Small intestine (tissue), 7 donors: ENCODE measurements at regions not wholly inside any gene's neighbourhood (a gene's known extent, or its start where the extent isn't known, plus 50 kb on each side); places are given as distances from the start of the nearest gene placed in this dataset.

Experiments used
- DNase-seq, 2 donors: peaks; one replicate each; pipeline versions ENCODE4 v3.0.0 to v3.0.0-alpha.2; 2013
- FAIRE-seq: peaks from 2 replicates; lab custom pipeline; 2012; peaks lifted over from hg19 to GRCh38; lab: Jason Lieb, UNC
- H3K27ac ChIP-seq, 3 donors: one replicate each; pipeline ENCODE4 v1.5.1; 2013; ENCODE audit warnings: low read length in 2 of 3, mild to moderate bottlenecking in 2 of 3, control low read depth in 1 of 3, inconsistent platforms in 1 of 3, low read depth in 1 of 3, moderate library complexity in 1 of 3
- H3K27me3 ChIP-seq, 3 donors: one replicate each; pipeline ENCODE4 v1.6.1; 2013; ENCODE audit warnings: low read length in 3 of 3, inconsistent platforms in 1 of 3; ENCODE audit not compliant: control insufficient read depth in 3 of 3, insufficient read depth in 3 of 3
- H3K36me3 ChIP-seq, 3 donors: one replicate each; pipeline ENCODE4 v1.6.1; 2013; ENCODE audit warnings: low read length in 3 of 3, inconsistent platforms in 1 of 3, low read depth in 1 of 3, mild to moderate bottlenecking in 1 of 3, moderate library complexity in 1 of 3; ENCODE audit not compliant: control insufficient read depth in 3 of 3, insufficient read depth in 2 of 3
- H3K4me1 ChIP-seq, 3 donors: one replicate each; pipeline ENCODE4 v1.6.1; 2013; ENCODE audit warnings: low read length in 2 of 3, inconsistent platforms in 1 of 3, low read depth in 1 of 3, mild to moderate bottlenecking in 1 of 3, moderate library complexity in 1 of 3; ENCODE audit not compliant: control insufficient read depth in 3 of 3, insufficient read depth in 2 of 3
- H3K4me3 ChIP-seq, 3 donors: one replicate each; pipeline ENCODE4 v1.5.1; 2013; ENCODE audit warnings: low read length in 3 of 3, control low read depth in 1 of 3, inconsistent platforms in 1 of 3, low read depth in 1 of 3, mild to moderate bottlenecking in 1 of 3, moderate library complexity in 1 of 3
- H3K9me3 ChIP-seq, 2 donors: one replicate each; pipeline ENCODE4 v1.6.1; 2013; ENCODE audit warnings: low read depth in 1 of 2, low read length in 1 of 2; ENCODE audit not compliant: control insufficient read depth in 2 of 2, insufficient read depth in 1 of 2
- WGBS, 3 donors: extraction: QIAGEN DNeasy Blood & Tissue Kit; methylation state at CpG; one replicate each; pipeline ENCODE4 v1.1.7; 2013; 5-methylcytosine and 5-hydroxymethylcytosine counted together
- donor health status: healthy with polysubstance abuse.
- donor health status: control.
- donor health status: control.
- donor health status: Bipolar disorder and iron deficiency.
- donor health status: healthy.

GRCh38 chr12:53827306-53827705, 75.5 kb upstream of the CISTR start:
- no peak overlapping the region for H3K27ac ChIP-seq
- no peaks in the 10 kb centered on the region for H3K9me3 ChIP-seq
- peaks cover 0 to 10% (median 4%) of the 10 kb centered on the region in 3 donors for H3K27me3 ChIP-seq
- FAIRE-seq, result no peak
- no peaks in the 10 kb centered on the region for H3K4me1 ChIP-seq
- H3K4me3 ChIP-seq, result no peak overlapping the region
- H3K36me3 ChIP-seq, result no peaks in the 10 kb centered on the region
- no peak for DNase-seq

- 11 to 70% (median 55%) methylated on average over 2 of the region's 2 CpGs for WGBS, 3 donors
- H3K4me3 ChIP-seq, result no peak overlapping the region
- H3K27ac ChIP-seq, result no peak overlapping the region
- H3K9me3 ChIP-seq, result no peaks in the 10 kb centered on the region
- H3K4me1 ChIP-seq, result no peaks in the 10 kb centered on the region
- DNase-seq (peak in 1 of 2 donors; percentile 4), FAIRE-seq (no peak)
- H3K36me3 ChIP-seq, result no peaks in the 10 kb centered on the region
- H3K27me3 ChIP-seq, result peaks cover 0 to 17% (median 4%) of the 10 kb centered on the region in 3 donors
These were observed 76.8 kb upstream of the CISTR start for GRCh38 chr12:53828598-53828997.

GRCh38 chr12:53829130-53829819, 77.5 kb upstream of the CISTR start:
- FAIRE-seq, result no peak

GRCh38 chr12:53830631-53831030, 78.9 kb upstream of the CISTR start:
- Histone ChIP-seq H3K4me1 (no peaks in the 10 kb centered on the region), H3K4me3 (no peak overlapping the region), H3K27ac (no peak overlapping the region), H3K9me3 (no peaks in the 10 kb centered on the region), H3K36me3 (no peaks in the 10 kb centered on the region), H3K27me3 (peaks cover 0 to 19% (median 3%) of the 10 kb centered on the region in 3 donors)
- DNase-seq (no peak), FAIRE-seq (no peak)
- 85 to 87% (median 87%) methylated on average over 5 of the region's 5 CpGs for WGBS, 3 donors

More at GRCh38 chr12:53829130-53829819, 77.5 kb upstream of the CISTR start:
- Histone ChIP-seq H3K27ac (no peak overlapping the region), H3K36me3 (no peaks in the 10 kb centered on the region), H3K4me3 (no peak overlapping the region), H3K4me1 (no peaks in the 10 kb centered on the region), H3K27me3 (peaks cover 0 to 14% (median 7%) of the 10 kb centered on the region in 3 donors), H3K9me3 (no peaks in the 10 kb centered on the region)
- no peak for DNase-seq
- WGBS, 3 donors, result 49 to 53% (median 52%) methylated on average over 3 of the region's 3 CpGs

DNA sequence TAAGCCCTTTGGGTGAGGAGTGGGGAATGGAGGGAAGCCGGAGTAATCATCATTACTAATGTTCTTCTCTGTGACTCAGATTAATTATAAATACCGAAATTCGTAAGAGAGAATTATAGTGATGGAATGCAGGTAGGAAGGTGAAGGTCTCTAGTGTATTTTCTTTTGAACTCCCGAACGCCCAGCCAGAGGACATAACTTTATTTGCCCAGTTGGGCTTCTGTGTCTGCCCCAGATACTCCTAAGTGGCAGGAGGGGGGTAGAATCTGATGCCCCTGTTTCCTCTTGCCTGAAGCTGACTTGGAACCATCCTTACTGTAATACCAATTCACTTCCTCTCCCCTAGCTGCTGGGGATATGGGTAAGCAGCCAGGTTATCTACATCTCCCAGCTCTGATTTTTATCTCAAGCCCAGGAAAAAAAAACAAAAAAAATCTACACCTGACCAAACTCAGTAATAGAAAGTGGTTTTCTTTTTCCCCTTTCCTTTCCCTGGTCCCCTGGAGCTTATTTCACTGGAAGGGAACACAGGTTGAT, 84.4 kb upstream of the CISTR start:
- Histone ChIP-seq H3K4me1 (no peaks in the 10 kb centered on the region), H3K4me3 (no peak overlapping the region), H3K27me3 (peaks cover 0 to 42% (median 7%) of the 10 kb centered on the region in 3 donors), H3K36me3 (no peaks in the 10 kb centered on the region), H3K27ac (no peak overlapping the region), H3K9me3 (no peaks in the 10 kb centered on the region)
- DNase-seq, result no peak
- WGBS, 3 donors, result 59 to 76% (median 68%) methylated on average over 5 of the region's 5 CpGs
- FAIRE-seq, result no peak

DNA sequence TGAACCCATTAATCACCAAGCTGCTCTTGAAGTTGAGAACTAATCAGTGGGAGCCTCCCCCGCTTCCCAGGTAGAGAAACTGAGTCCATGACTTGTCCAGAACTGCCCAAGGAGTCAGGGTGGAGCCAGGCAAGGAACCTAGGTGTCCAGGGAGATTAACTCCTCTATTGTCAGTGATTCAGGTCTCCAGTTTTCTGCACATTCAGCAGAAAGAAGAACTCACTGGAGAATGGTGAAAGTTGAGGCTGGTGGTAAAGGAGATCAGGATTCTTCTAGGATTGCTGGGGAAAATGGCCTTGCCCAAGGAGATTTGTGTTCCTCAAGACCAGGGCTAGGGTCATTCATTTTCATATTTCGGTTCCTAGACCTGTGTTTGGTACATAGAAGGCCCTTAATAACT, 87.2 kb upstream of the CISTR start:
- no peaks in the 10 kb centered on the region for H3K36me3 ChIP-seq

DNA sequence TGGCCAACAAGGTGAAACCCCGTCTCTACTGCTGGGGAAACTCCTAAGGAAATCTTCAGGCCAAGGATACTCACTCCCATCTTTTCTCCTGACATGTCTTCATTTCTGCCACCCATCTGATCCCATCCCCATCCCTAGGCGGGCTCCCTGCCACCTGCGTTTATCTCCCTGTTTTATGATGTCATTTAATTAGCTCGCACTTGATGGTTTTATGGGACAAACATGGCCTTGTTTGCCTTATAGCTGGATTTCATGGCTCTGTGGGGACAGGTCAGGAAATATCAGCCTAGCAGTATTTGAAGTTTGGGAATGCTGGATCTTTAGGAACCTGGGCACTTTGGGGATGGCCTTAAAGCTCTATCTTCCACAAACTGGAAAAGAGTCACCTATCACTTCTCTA, 88.5 kb upstream of the CISTR start:
- Histone ChIP-seq H3K27ac (no peak overlapping the region), H3K4me1 (no peaks in the 10 kb centered on the region), H3K36me3 (no peaks in the 10 kb centered on the region), H3K27me3 (peaks cover 0 to 51% (median 10%) of the 10 kb centered on the region in 3 donors), H3K9me3 (no peaks in the 10 kb centered on the region), H3K4me3 (no peak overlapping the region)
- WGBS, 3 donors, result 33 to 80% (median 46%) methylated on average over 4 of the region's 4 CpGs
- no peak for DNase-seq
- no peak for FAIRE-seq

More for the DNA sequence above, 87.2 kb upstream of the CISTR start:
- no peak overlapping the region for H3K27ac ChIP-seq
- 54 to 63% (median 62%) methylated on average over 2 of the region's 2 CpGs for WGBS, 3 donors
- H3K4me1 ChIP-seq, result no peaks in the 10 kb centered on the region
- DNase-seq, result no peak
- H3K9me3 ChIP-seq, result no peaks in the 10 kb centered on the region
- peaks cover 0 to 45% (median 10%) of the 10 kb centered on the region in 3 donors for H3K27me3 ChIP-seq
- H3K4me3 ChIP-seq, result no peak overlapping the region
- FAIRE-seq, result no peak

GRCh38 chr12:53842686-53843085, 90.9 kb upstream of the CISTR start:
- no peaks in the 10 kb centered on the region for H3K4me1 ChIP-seq
- WGBS, 3 donors, result 59 to 72% (median 70%) methylated on average over 6 of the region's 6 CpGs

More at GRCh38 chr12:53842686-53843085, 90.9 kb upstream of the CISTR start:
- peaks cover 0 to 50% (median 10%) of the 10 kb centered on the region in 3 donors for H3K27me3 ChIP-seq
- FAIRE-seq (no peak), DNase-seq (no peak)
- H3K27ac ChIP-seq, result no peak overlapping the region
- no peaks in the 10 kb centered on the region for H3K36me3 ChIP-seq
- no peak overlapping the region for H3K4me3 ChIP-seq
- H3K9me3 ChIP-seq, result no peaks in the 10 kb centered on the region
